Endothelial cell of umbilical vein (primary cell): ENCODE measurements at regions not wholly inside any gene's neighbourhood (a gene's known extent, or its start where the extent isn't known, plus 50 kb on each side); places are given as distances from the start of the nearest gene placed in this dataset.

Source experiments
- BruUV-seq: library from RNA; stranded (reverse); fragments of 400-500 nt; replicated peaks from 2 replicates; lab custom pipeline; 2021; lab: Mats Ljungman, UMichigan
- CTCF ChIA-PET: fragments of 300-600, 350-600 bp; sonication (Branson Sonifier 250); formaldehyde crosslinking; loops from one replicate; lab custom pipeline; 2021; ENCODE audit warnings: antibody characterized with exemption, inconsistent platforms; lab: Charles Lee
- POLR2A ChIA-PET: fragments of 300-600, 350-600 bp; sonication (Branson Sonifier 250); formaldehyde crosslinking; loops from one replicate; lab custom pipeline; 2021; ENCODE audit warnings: antibody characterized with exemption, inconsistent platforms; lab: Charles Lee
- DNase-seq: peaks from one replicate; pipeline ENCODE4 v3.0.0-alpha.2; 2011; ENCODE audit warnings: low read depth, low spot score
- FAIRE-seq: peaks from 2 replicates; lab custom pipeline; 2011; peaks lifted over from hg19 to GRCh38; lab: Jason Lieb, UNC
- H2AFZ ChIP-seq: 2 replicates; pipeline ENCODE4 v1.6.0; 2012; ENCODE audit warnings: low read depth, low read length, control low read depth, inconsistent platforms
- H3K27ac ChIP-seq: 2 replicates; pipeline ENCODE4 v1.5.1; 2011; ENCODE audit warnings: low read depth, mild to moderate bottlenecking, control low read depth, low read length, moderate library complexity; ENCODE audit not compliant: insufficient read depth
- H3K27me3 ChIP-seq, 2 experiments: 2 replicates each; pipeline versions ENCODE4 v1.6.0 to v1.6.1; 2011; ENCODE audit warnings: low read length in 2 of 2, mixed read lengths in 1 of 2; ENCODE audit not compliant: control insufficient read depth in 2 of 2, insufficient read depth in 2 of 2
- H3K36me3 ChIP-seq, 2 experiments: 2 replicates in 1 of 2; 3 replicates in 1 of 2; pipeline ENCODE4 v1.5.1; 2011; ENCODE audit warnings: low read length in 2 of 2, mild to moderate bottlenecking in 1 of 2, moderate library complexity in 1 of 2; ENCODE audit not compliant: control insufficient read depth in 2 of 2, insufficient read depth in 2 of 2; ENCODE audit errors: extremely low read depth in 1 of 2
- H3K4me1 ChIP-seq: 3 replicates; pipeline ENCODE4 v1.5.1; 2011; ENCODE audit warnings: mild to moderate bottlenecking, low read length; ENCODE audit not compliant: control insufficient read depth, insufficient read depth; ENCODE audit errors: extremely low read depth
- H3K4me2 ChIP-seq: 2 replicates; pipeline ENCODE4 v1.6.1; 2011; ENCODE audit warnings: low read length, control low read depth, mixed read lengths; ENCODE audit not compliant: insufficient read depth
- H3K4me3 ChIP-seq, 3 experiments: fragments of 200-600 bp in 1 of 3; sonication (generic), shearing (Covaris generic) in 1 of 3; replicated peaks in 1 of 3; 2 replicates each; pipeline ENCODE4 v1.5.1; 2011 to 2016; ENCODE audit warnings: control low read depth in 3 of 3, low read length in 3 of 3, mild to moderate bottlenecking in 2 of 3, inconsistent platforms in 1 of 3, low read depth in 1 of 3, moderate library complexity in 1 of 3; ENCODE audit not compliant: insufficient read depth in 1 of 3
- H3K79me2 ChIP-seq: 2 replicates; pipeline ENCODE4 v1.6.0; 2012; ENCODE audit warnings: low read length, inconsistent platforms; ENCODE audit not compliant: control insufficient read depth, insufficient read depth
- H3K9ac ChIP-seq: replicated peaks from 2 replicates; pipeline ENCODE3; 2011; ENCODE audit warnings: low read length, control low read depth; ENCODE audit not compliant: insufficient read depth; ENCODE audit errors: extremely low read depth
- H3K9me1 ChIP-seq: replicated peaks from 3 replicates; pipeline ENCODE4 v1.6.0; 2011; ENCODE audit warnings: mild to moderate bottlenecking, low read length; ENCODE audit not compliant: control insufficient read depth, insufficient read depth; ENCODE audit errors: extremely low read depth
- H3K9me3 ChIP-seq: replicated peaks from 2 replicates; pipeline ENCODE4 v1.5.1; 2012; ENCODE audit warnings: low read length, inconsistent platforms; ENCODE audit not compliant: control insufficient read depth, insufficient read depth
- H4K20me1 ChIP-seq: replicated peaks from 2 replicates; pipeline ENCODE3; 2011; ENCODE audit warnings: mild to moderate bottlenecking, low read length; ENCODE audit not compliant: control insufficient read depth, insufficient read depth; ENCODE audit errors: extremely low read depth
- CTCF ChIP-seq, 2 donors: IDR thresholded peaks; 1 replicate in 1 of 2; 2 replicates in 1 of 2; pipeline ENCODE4 v1.5.1; 2011; ENCODE audit warnings: low read length in 2 of 2, mild to moderate bottlenecking in 2 of 2, moderate library complexity in 2 of 2, control low read depth in 1 of 2, inconsistent platforms in 1 of 2, low read depth in 1 of 2; ENCODE audit not compliant: insufficient read depth in 1 of 2; ENCODE audit errors: extremely low read depth in 1 of 2
- EZH2 ChIP-seq: IDR thresholded peaks from 2 replicates; pipeline ENCODE4 v1.6.1; 2012; ENCODE audit warnings: borderline replicate concordance, low read depth, mild to moderate bottlenecking, moderate library complexity, low read length, inconsistent platforms; ENCODE audit not compliant: severe bottlenecking
- FOS ChIP-seq: IDR thresholded peaks from 2 replicates; pipeline ENCODE4 v1.6.1; 2011; ENCODE audit warnings: mild to moderate bottlenecking, low read length, moderate library complexity, borderline replicate concordance; ENCODE audit not compliant: insufficient read depth
- GATA2 ChIP-seq: IDR thresholded peaks from 2 replicates; pipeline ENCODE4 v1.7.0; 2011; ENCODE audit warnings: low read depth, mild to moderate bottlenecking, moderate library complexity, mixed read lengths, low read length; ENCODE audit not compliant: insufficient read length, insufficient read depth
- JUN ChIP-seq: IDR thresholded peaks from 2 replicates; pipeline ENCODE4 v1.6.1; 2011; ENCODE audit warnings: borderline replicate concordance, low read depth; ENCODE audit not compliant: insufficient read length, insufficient read depth
- MYC ChIP-seq: IDR thresholded peaks from one replicate; pipeline ENCODE4 v1.6.1; 2011; ENCODE audit warnings: mild to moderate bottlenecking, low read depth, low read length
- POLR2A ChIP-seq: IDR thresholded peaks from 2 replicates; pipeline ENCODE4 v1.6.1; 2012; ENCODE audit warnings: low read depth, mild to moderate bottlenecking, control low read depth, low read length
- POLR2AphosphoS5 ChIP-seq: IDR thresholded peaks from 2 replicates; pipeline ENCODE4 v1.6.1; 2012; ENCODE audit warnings: low read depth, mild to moderate bottlenecking, control low read depth, low read length, moderate library complexity; ENCODE audit not compliant: insufficient read depth
- dilution Hi-C: fragments of 300-500 bp; cut with MboI; formaldehyde crosslinking; loops from one replicate; pipeline ENCODE4 v1.15.0; 2019; ENCODE audit warnings: low sequenced_read_pairs; ENCODE audit not compliant: extremely low pct_ligation_motif_present
- intact Hi-C: fragments of 100-400 bp; cut with micrococcal nuclease; formaldehyde crosslinking; loops from one replicate; pipeline ENCODE4 v1.10.0; 2022
- TF ChIP-seq, protein P1 (sequence below): IDR thresholded peaks from 2 replicates; pipeline ENCODE4 v1.6.1; 2011; ENCODE audit not compliant: insufficient read depth, insufficient read length

GRCh38 chr3:59654123-59654479, 604.3 kb upstream of the CFAP20DC start:
- intact Hi-C loops (no loop called here), dilution Hi-C loops (no loop called here)
- H4K20me1 ChIP-seq, result no peaks in the 10 kb centered on the region
- TF ChIP-seq EZH2 (no peak), POLR2AphosphoS5 (no peak), POLR2A (no peak), JUN (no peak), GATA2 (no peak), CTCF (IDR thresholded peaks at IDR 0.05; ENCODE audit: extremely low read depth in 1 of 2, insufficient read depth in 1 of 2, low read depth in 1 of 2, low read length in 2 of 2) (no peak), MYC (no peak), FOS (no peak)
- TF ChIP-seq, protein P1, sequence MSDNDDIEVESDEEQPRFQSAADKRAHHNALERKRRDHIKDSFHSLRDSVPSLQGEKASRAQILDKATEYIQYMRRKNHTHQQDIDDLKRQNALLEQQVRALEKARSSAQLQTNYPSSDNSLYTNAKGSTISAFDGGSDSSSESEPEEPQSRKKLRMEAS, result no peak
- H3K36me3 ChIP-seq, result no peaks in the 10 kb centered on the region
- H3K79me2 ChIP-seq, result no peaks in the 10 kb centered on the region
- no peak overlapping the region for H3K4me3 ChIP-seq
- no peaks in the 10 kb centered on the region for H3K27me3 ChIP-seq
- no peak overlapping the region for H2AFZ ChIP-seq
- no peak overlapping the region for H3K27ac ChIP-seq
- no peaks in the 10 kb centered on the region for H3K9me1 ChIP-seq
- FAIRE-seq, result no peak
- H3K4me2 ChIP-seq, result no peak overlapping the region
- DNase-seq, result no peak
- ChIA-PET CTCF (no interaction called here), POLR2A (no interaction called here)
- no peaks in the 10 kb centered on the region for H3K4me1 ChIP-seq
- no TSS peak for BruUV-seq
- H3K9ac ChIP-seq, result no peak overlapping the region
- peaks cover 2% of the 10 kb centered on the region for H3K9me3 ChIP-seq
